Liver (tissue), 3 donors: ENCODE measurements at regions not wholly inside any gene's neighbourhood (a gene's known extent, or its start where the extent isn't known, plus 50 kb on each side); places are given as distances from the start of the nearest gene placed in this dataset.

Experiments
- CTCF ChIP-seq: fragments of 150-350 bp; IDR thresholded peaks from 2 replicates; pipeline ENCODE4 v1.5.1; 2017; ENCODE audit warnings: improper control_type of control experiment, low read depth, low read length; ENCODE audit not compliant: missing input control
- EGR1 ChIP-seq, 2 donors: IDR thresholded peaks; 2 replicates each; pipeline ENCODE4 v1.6.1; 2016 to 2018; ENCODE audit warnings: antibody characterized with exemption in 2 of 2, low read depth in 2 of 2
- TAF1 ChIP-seq: conservative IDR thresholded peaks from 2 replicates; pipeline ENCODE4 v1.6.1; 2016; ENCODE audit warnings: antibody characterized with exemption, mild to moderate bottlenecking
- donor health status: healthy.
- donor health status: healthy.

GRCh38 chr11:38460896-38461295, 1862.9 kb upstream of the RAG2 start:
- TF ChIP-seq CTCF (no peak), TAF1 (no peak), EGR1 (IDR thresholded peaks at IDR 0.05; ENCODE audit: low read depth in 2 of 2) (no peak)
